A549 (cell line): ENCODE measurements at regions not wholly inside any gene's neighbourhood (a gene's known extent, or its start where the extent isn't known, plus 50 kb on each side); places are given as distances from the start of the nearest gene placed in this dataset.

Experiments used
- BHLHE40 ChIP-seq: IDR thresholded peaks from 2 replicates; pipeline ENCODE4 v1.6.1; 2012; ENCODE audit warnings: low read depth, low read length, inconsistent platforms
- CHD2 ChIP-seq: fragments of 150-350 bp; IDR thresholded peaks from 2 replicates; pipeline ENCODE4 v1.6.1; 2014; ENCODE audit warnings: low read length; ENCODE audit not compliant: partially characterized antibody
- CTCF ChIP-seq: fragments of >200 bp; sonication (Bioruptor Twin); formaldehyde crosslinking; IDR thresholded peaks from 3 replicates; pipeline ENCODE4 v1.5.1; 2016
- HDAC2 ChIP-seq: fragments of 200-600 bp; sonication (generic); IDR thresholded peaks from 2 replicates; pipeline ENCODE4 v1.6.1; 2016
- HOXA7 ChIP-seq: fragments of 250-450 bp; sonication (Bioruptor Pico); IDR thresholded peaks from 2 replicates; pipeline ENCODE4 v1.5.0; 2020; ENCODE audit warnings: mild to moderate bottlenecking, moderate library complexity
- KDM1A ChIP-seq: fragments of 200-600 bp; sonication (generic); IDR thresholded peaks from 2 replicates; pipeline ENCODE4 v1.6.1; 2016; ENCODE audit warnings: low read depth, mild to moderate bottlenecking
- MAZ ChIP-seq: fragments of 150-350 bp; IDR thresholded peaks from 2 replicates; pipeline ENCODE4 v1.6.1; 2014; ENCODE audit warnings: antibody characterized with exemption, low read depth, low read length, borderline replicate concordance
- PBX3 ChIP-seq: IDR thresholded peaks from 2 replicates; pipeline ENCODE4 v1.6.1; 2012
- PHF8 ChIP-seq: fragments of 200-600 bp; sonication (generic); IDR thresholded peaks from 2 replicates; pipeline ENCODE4 v1.6.1; 2016; ENCODE audit warnings: low read depth, mild to moderate bottlenecking, antibody characterized with exemption, moderate library complexity, borderline replicate concordance
- POLR2A ChIP-seq: IDR thresholded peaks from 2 replicates; pipeline ENCODE4 v1.6.1; 2012; ENCODE audit warnings: mild to moderate bottlenecking, low read length
- RAD21 ChIP-seq, 2 experiments: fragments of >200 bp in 1 of 2; sonication (Bioruptor Twin) in 1 of 2; formaldehyde crosslinking in 1 of 2; IDR thresholded peaks in 1 of 2; conservative IDR thresholded peaks in 1 of 2; 2 replicates in 1 of 2; 3 replicates in 1 of 2; pipeline ENCODE4 v1.6.1; 2012 to 2018; ENCODE audit warnings: inconsistent platforms in 1 of 2
- REST ChIP-seq: fragments of 200-600 bp; sonication (generic); IDR thresholded peaks from 2 replicates; pipeline ENCODE4 v1.6.1; 2016; ENCODE audit warnings: antibody characterized with exemption, mild to moderate bottlenecking, moderate library complexity
- RFX5 ChIP-seq: fragments of 450-650 bp; IDR thresholded peaks from 2 replicates; pipeline ENCODE4 v1.7.1; 2014; ENCODE audit warnings: antibody characterized with exemption, mild to moderate bottlenecking, moderate library complexity
- TFCP2L1 ChIP-seq: fragments of 250-450 bp; sonication (Bioruptor Pico); IDR thresholded peaks from 2 replicates; pipeline ENCODE4 v1.5.0; 2021; ENCODE audit warnings: mild to moderate bottlenecking

- TF ChIP-seq RFX5, result no peak
- TF ChIP-seq PHF8, result no peak
- no peak for TF ChIP-seq CHD2
- no peak for TF ChIP-seq POLR2A
- TF ChIP-seq RAD21 (conservative IDR thresholded peaks at IDR 0.05 in 1 of 2, IDR thresholded peaks at IDR 0.05 in 1 of 2), result no peak
- TF ChIP-seq CTCF, result no peak
- TF ChIP-seq HOXA7, result no peak
- no peak for TF ChIP-seq HDAC2
- TF ChIP-seq BHLHE40, result no peak
- TF ChIP-seq KDM1A, result no peak
- no peak for TF ChIP-seq TFCP2L1 (CRISPR knock-in tag)
- no peak for TF ChIP-seq MAZ
- TF ChIP-seq REST, result no peak
- TF ChIP-seq PBX3, result no peak
Measured at GRCh38 chr12:28967426-28967825, 181.7 kb upstream of the FAR2 start.
